MM.1S (cell line): ENCODE measurements at regions not wholly inside any gene's neighbourhood (a gene's known extent, or its start where the extent isn't known, plus 50 kb on each side); places are given as distances from the start of the nearest gene placed in this dataset.

ENCODE experiments used
- DNase-seq: peaks from one replicate; pipeline ENCODE4 v3.0.0-alpha.2; 2015
- H2AFZ ChIP-seq: fragments of 300-600 bp; sonication (generic); 2 replicates; pipeline ENCODE4 v1.6.0; 2016; ENCODE audit warnings: antibody characterized with exemption, low read length
- H3F3A ChIP-seq: fragments of 300-600 bp; sonication (generic); 2 replicates; pipeline ENCODE4 v1.6.1; 2016; ENCODE audit warnings: mild to moderate bottlenecking, antibody characterized with exemption, low read length, moderate library complexity, mixed read lengths; ENCODE audit not compliant: insufficient read depth
- H3K27ac ChIP-seq: fragments of 300-600 bp; sonication (generic); 2 replicates; pipeline ENCODE4 v1.5.1; 2016; ENCODE audit warnings: mild to moderate bottlenecking, low read length
- H3K27me3 ChIP-seq: fragments of 300-600 bp; sonication (generic); replicated peaks from 2 replicates; pipeline ENCODE4 v1.6.0; 2016; ENCODE audit warnings: low read length; ENCODE audit not compliant: insufficient read depth
- H3K36me3 ChIP-seq: fragments of 300-600 bp; sonication (generic); replicated peaks from 2 replicates; pipeline ENCODE4 v1.6.1; 2016; ENCODE audit warnings: mild to moderate bottlenecking, low read length, mixed read lengths; ENCODE audit not compliant: insufficient read depth
- H3K4me1 ChIP-seq: fragments of 300-600 bp; sonication (generic); 2 replicates; pipeline ENCODE4 v1.6.1; 2016; ENCODE audit warnings: low read length, mixed read lengths
- H3K4me2 ChIP-seq: fragments of 300-600 bp; sonication (generic); 2 replicates; pipeline ENCODE4 v1.6.0; 2016; ENCODE audit warnings: low read depth, low read length
- H3K4me3 ChIP-seq: fragments of 300-600 bp; sonication (generic); 2 replicates; pipeline ENCODE4 v1.5.1; 2016; ENCODE audit warnings: low read length, mixed read lengths
- H3K79me2 ChIP-seq: fragments of 300-600 bp; sonication (generic); 2 replicates; pipeline ENCODE4 v1.6.1; 2016; ENCODE audit warnings: mixed run types, low read length, mixed read lengths
- H3K9ac ChIP-seq: fragments of 300-600 bp; sonication (generic); 2 replicates; pipeline ENCODE4 v1.6.1; 2016; ENCODE audit warnings: low read length, mixed read lengths
- H3K9me2 ChIP-seq: fragments of 300-600 bp; sonication (generic); replicated peaks from 2 replicates; pipeline ENCODE4 v1.6.1; 2016; ENCODE audit warnings: mild to moderate bottlenecking, low read length, mixed read lengths; ENCODE audit not compliant: insufficient read depth
- H3K9me3 ChIP-seq: fragments of 300-600 bp; sonication (generic); replicated peaks from 2 replicates; pipeline ENCODE4 v1.6.1; 2016; ENCODE audit warnings: mild to moderate bottlenecking, low read length, mixed read lengths; ENCODE audit not compliant: insufficient read depth
- H4K20me1 ChIP-seq: fragments of 300-600 bp; sonication (generic); 2 replicates; pipeline ENCODE4 v1.6.1; 2016; ENCODE audit warnings: mild to moderate bottlenecking, low read length, moderate library complexity, mixed read lengths; ENCODE audit not compliant: insufficient read depth
- EZH2 ChIP-seq: fragments of 300-600 bp; sonication (generic); optimal IDR thresholded peaks from 2 replicates; pipeline ENCODE3; 2017; ENCODE audit warnings: low read depth, mild to moderate bottlenecking, antibody characterized with exemption, low read length, mixed read lengths
- EZH2phosphoT487 ChIP-seq: fragments of 300-600 bp; sonication (generic); IDR thresholded peaks from 2 replicates; pipeline ENCODE4 v1.6.1; 2018; ENCODE audit warnings: antibody characterized with exemption, low read length
- TF ChIP-seq, protein P1 (sequence below): fragments of 300-600 bp; sonication (generic); IDR thresholded peaks from 2 replicates; pipeline ENCODE4 v1.5.1; 2016; ENCODE audit warnings: antibody characterized with exemption, low read length, mixed read lengths

DNA sequence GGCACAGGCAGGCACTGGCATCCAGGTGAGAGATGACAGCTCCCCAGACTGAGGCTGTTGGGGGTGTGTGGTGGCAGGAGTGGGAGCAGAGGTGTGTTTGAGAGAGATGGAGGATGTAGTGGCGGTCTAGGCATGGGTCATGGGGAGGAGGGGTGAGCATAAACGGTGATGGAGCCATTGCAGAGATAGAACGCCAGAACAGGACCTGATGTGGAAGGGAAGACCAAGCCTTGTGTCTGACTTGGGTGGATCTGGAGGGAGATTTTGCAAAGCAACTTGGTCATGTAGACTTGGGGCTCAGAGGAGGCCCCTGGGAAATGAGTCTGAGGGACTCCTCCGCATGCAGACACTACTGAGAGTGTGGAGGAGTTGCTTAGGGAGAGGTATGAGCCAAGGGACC lies 50.0 kb upstream of the CLDN5 start:
- H3K9me2 ChIP-seq, result no peaks in the 10 kb centered on the region
- no peaks in the 10 kb centered on the region for H3K79me2 ChIP-seq
- H3F3A ChIP-seq, result no peaks in the 10 kb centered on the region
- H3K36me3 ChIP-seq, result no peaks in the 10 kb centered on the region
- no peak overlapping the region for H3K9ac ChIP-seq
- no peak for DNase-seq
- no peak overlapping the region for H3K27ac ChIP-seq
- H3K9me3 ChIP-seq, result no peaks in the 10 kb centered on the region
- no peak overlapping the region for H3K4me2 ChIP-seq
- no peak overlapping the region for H3K4me3 ChIP-seq
- H3K27me3 ChIP-seq, result no peaks in the 10 kb centered on the region
- H3K4me1 ChIP-seq, result peaks cover 7% of the 10 kb centered on the region
- no peak for TF ChIP-seq EZH2
- TF ChIP-seq EZH2phosphoT487, result no peak
- H4K20me1 ChIP-seq, result no peaks in the 10 kb centered on the region
- H2AFZ ChIP-seq, result no peak overlapping the region

DNA sequence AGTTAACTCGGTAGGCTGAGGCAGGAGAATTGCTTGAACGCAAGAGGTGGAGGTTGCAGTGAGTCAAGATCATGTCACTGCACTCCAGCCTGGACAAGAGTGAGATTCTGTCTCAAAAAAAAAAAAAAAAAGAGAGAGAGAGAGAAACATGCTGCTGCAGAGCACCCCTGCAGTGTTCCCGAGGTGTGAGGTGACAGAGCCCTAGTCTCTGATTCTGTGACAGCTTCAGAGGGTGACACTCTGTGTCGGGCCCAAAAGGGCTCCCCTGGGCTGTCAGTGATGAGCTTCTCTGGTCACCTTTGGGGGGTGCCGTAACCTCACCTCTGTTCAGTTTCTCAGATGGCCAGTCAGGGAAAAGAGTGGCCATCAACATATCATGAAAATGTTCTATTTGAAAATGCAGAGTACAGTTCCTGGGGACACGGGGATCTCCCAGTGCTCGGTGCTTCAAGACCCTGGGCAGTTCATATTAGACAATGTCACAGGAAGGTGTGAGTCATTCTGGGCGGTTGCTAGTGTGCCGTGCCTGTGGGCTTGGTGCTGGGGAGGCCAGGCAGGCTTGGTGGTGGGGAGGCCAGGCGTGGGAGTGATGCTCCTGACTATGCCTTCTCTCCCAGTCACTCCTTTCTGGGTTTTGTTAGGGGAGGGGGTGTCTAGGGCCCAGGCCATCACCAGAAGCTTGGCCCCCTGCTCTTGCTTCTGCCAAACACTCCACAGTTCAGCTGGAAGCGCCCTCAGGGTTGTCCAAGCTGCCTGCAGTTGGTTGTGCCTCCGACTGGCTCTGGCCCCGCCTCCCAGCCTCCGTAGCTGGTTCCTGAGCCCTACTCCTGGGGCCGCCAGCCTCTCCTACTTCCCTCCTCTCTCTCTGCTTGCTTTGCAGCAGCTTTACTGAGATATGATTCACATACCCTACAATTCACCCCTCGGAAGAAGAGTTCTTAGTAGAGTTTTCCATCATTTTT lies 52.5 kb upstream of the CLDN5 start:
- H3F3A ChIP-seq, result no peaks in the 10 kb centered on the region
- H3K9ac ChIP-seq, result no peak overlapping the region
- H3K9me3 ChIP-seq, result no peaks in the 10 kb centered on the region
- DNase-seq, result no peak
- TF ChIP-seq EZH2phosphoT487 (no peak), EZH2 (no peak)
- TF ChIP-seq, protein P1, sequence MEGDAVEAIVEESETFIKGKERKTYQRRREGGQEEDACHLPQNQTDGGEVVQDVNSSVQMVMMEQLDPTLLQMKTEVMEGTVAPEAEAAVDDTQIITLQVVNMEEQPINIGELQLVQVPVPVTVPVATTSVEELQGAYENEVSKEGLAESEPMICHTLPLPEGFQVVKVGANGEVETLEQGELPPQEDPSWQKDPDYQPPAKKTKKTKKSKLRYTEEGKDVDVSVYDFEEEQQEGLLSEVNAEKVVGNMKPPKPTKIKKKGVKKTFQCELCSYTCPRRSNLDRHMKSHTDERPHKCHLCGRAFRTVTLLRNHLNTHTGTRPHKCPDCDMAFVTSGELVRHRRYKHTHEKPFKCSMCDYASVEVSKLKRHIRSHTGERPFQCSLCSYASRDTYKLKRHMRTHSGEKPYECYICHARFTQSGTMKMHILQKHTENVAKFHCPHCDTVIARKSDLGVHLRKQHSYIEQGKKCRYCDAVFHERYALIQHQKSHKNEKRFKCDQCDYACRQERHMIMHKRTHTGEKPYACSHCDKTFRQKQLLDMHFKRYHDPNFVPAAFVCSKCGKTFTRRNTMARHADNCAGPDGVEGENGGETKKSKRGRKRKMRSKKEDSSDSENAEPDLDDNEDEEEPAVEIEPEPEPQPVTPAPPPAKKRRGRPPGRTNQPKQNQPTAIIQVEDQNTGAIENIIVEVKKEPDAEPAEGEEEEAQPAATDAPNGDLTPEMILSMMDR, result no peak
- no peaks in the 10 kb centered on the region for H3K79me2 ChIP-seq
- no peaks in the 10 kb centered on the region for H4K20me1 ChIP-seq
- no peaks in the 10 kb centered on the region for H3K27me3 ChIP-seq
- H3K4me2 ChIP-seq, result no peak overlapping the region
- H3K27ac ChIP-seq, result no peak overlapping the region
- H3K36me3 ChIP-seq, result no peaks in the 10 kb centered on the region
- H3K4me1 ChIP-seq, result peaks cover 20% of the 10 kb centered on the region
- H3K9me2 ChIP-seq, result no peaks in the 10 kb centered on the region
- H2AFZ ChIP-seq, result no peak overlapping the region
- no peak overlapping the region for H3K4me3 ChIP-seq

DNA sequence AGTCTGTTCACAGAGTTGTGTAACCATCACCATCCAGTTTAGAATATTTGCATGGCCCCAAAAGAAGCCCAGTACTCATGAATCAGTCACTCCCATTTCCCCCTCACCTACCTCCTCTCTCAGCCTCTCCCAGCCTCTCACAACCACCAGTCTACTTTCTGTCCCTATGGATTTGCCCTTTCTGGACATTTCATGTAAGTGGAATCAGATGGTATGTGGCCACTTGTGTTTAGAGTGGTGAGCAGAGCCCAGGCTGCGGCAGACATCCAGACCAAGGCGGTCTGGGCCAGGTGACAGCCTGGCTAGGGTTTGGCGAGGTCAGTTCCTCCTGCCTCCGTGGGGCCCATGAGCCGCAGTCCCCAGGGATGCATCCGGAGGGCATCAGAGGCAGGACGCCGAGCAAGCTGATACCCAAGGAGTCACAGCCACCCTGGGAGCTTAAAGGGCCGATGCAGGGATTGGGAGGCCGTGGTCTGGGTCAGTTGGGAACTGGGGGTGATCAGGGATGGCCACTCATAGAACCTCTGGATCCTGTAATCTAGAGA lies 53.3 kb upstream of the CLDN5 start:
- peaks cover 20% of the 10 kb centered on the region for H3K4me1 ChIP-seq
- H3K27me3 ChIP-seq, result no peaks in the 10 kb centered on the region
- H2AFZ ChIP-seq, result no peak overlapping the region
- TF ChIP-seq, protein P1, result no peak
- TF ChIP-seq EZH2 (no peak), EZH2phosphoT487 (no peak)
- H3K79me2 ChIP-seq, result no peaks in the 10 kb centered on the region
- no peak for DNase-seq
- no peaks in the 10 kb centered on the region for H3K36me3 ChIP-seq
- no peak overlapping the region for H3K9ac ChIP-seq
- H3K27ac ChIP-seq, result no peak overlapping the region
- H3F3A ChIP-seq, result no peaks in the 10 kb centered on the region
- H4K20me1 ChIP-seq, result no peaks in the 10 kb centered on the region
- H3K9me2 ChIP-seq, result no peaks in the 10 kb centered on the region
- no peak overlapping the region for H3K4me3 ChIP-seq
- H3K4me2 ChIP-seq, result no peak overlapping the region
- H3K9me3 ChIP-seq, result no peaks in the 10 kb centered on the region
